ENCODE measurements at regions not wholly inside any gene's neighbourhood (a gene's known extent, or its start where the extent isn't known, plus 50 kb on each side); places are given as distances from the start of the nearest gene placed in this dataset.

- no peaks in the 10 kb centered on the region for H3K36me3 ChIP-seq
- no peak for ATAC-seq
- no peaks in the 10 kb centered on the region for H3K4me1 ChIP-seq
- no peaks in the 10 kb centered on the region for H3K27me3 ChIP-seq
- H3K4me3 ChIP-seq = no peak overlapping the region
- H3K27ac ChIP-seq = no peak overlapping the region
- TF ChIP-seq, protein P1, sequence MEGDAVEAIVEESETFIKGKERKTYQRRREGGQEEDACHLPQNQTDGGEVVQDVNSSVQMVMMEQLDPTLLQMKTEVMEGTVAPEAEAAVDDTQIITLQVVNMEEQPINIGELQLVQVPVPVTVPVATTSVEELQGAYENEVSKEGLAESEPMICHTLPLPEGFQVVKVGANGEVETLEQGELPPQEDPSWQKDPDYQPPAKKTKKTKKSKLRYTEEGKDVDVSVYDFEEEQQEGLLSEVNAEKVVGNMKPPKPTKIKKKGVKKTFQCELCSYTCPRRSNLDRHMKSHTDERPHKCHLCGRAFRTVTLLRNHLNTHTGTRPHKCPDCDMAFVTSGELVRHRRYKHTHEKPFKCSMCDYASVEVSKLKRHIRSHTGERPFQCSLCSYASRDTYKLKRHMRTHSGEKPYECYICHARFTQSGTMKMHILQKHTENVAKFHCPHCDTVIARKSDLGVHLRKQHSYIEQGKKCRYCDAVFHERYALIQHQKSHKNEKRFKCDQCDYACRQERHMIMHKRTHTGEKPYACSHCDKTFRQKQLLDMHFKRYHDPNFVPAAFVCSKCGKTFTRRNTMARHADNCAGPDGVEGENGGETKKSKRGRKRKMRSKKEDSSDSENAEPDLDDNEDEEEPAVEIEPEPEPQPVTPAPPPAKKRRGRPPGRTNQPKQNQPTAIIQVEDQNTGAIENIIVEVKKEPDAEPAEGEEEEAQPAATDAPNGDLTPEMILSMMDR (IDR thresholded peaks at IDR 0.05) = no peak
- no peak for TF ChIP-seq POLR2AphosphoS5 (IDR thresholded peaks at IDR 0.05)
- no peak for TF ChIP-seq EP300 (IDR thresholded peaks at IDR 0.05)
- TF ChIP-seq POLR2A (IDR thresholded peaks at IDR 0.05) = no peak
- WGBS, 2 donors (ENCODE audit: low coverage in 1 of 2) = 33 to 52% methylated on average over 1 to 5 of the region's 6 CpGs
- peaks cover 0 to 3% (median 0%) of the 10 kb centered on the region in 3 donors for H3K9me3 ChIP-seq
Measured at GRCh38 chr14:98634043-98634820, 637.8 kb downstream of the BCL11B start.

DNA sequence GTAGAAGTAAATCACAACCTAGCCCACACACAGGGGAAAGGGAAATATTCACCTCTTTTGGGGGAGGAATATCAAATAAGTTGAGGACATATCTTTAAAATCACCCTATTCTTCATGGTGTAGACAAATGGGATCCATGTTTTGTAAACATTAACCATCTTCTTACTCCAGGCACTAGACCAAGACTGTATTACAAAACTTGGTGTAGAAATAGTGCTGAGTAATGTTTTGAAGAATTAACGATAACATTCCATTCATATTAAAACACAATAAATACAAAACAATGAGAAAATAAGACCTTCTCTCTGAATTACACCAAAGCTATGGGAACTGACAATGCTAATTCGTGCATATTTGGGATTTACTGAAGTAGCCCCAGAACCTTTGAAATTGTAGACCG, 633.6 kb downstream of the BCL11B start:
- TF ChIP-seq POLR2AphosphoS5 (IDR thresholded peaks at IDR 0.05) = no peak
- TF ChIP-seq, protein P1 (IDR thresholded peaks at IDR 0.05) = no peak
- no peak for TF ChIP-seq POLR2A (IDR thresholded peaks at IDR 0.05)
- TF ChIP-seq EP300 (IDR thresholded peaks at IDR 0.05) = no peak
- Histone ChIP-seq H3K9me3 (peaks cover 0 to 8% (median 0%) of the 10 kb centered on the region in 3 donors), H3K27ac (no peak overlapping the region), H3K4me1 (no peaks in the 10 kb centered on the region), H3K4me3 (no peak overlapping the region), H3K27me3 (no peaks in the 10 kb centered on the region), H3K36me3 (no peaks in the 10 kb centered on the region)
- no peak for ATAC-seq
- WGBS, 2 donors (ENCODE audit: low coverage in 1 of 2) = 90 to 91% methylated on average over 3 of the region's 3 CpGs

GRCh38 chr14:98647754-98648153, 624.2 kb downstream of the BCL11B start:
- TF ChIP-seq EP300 (IDR thresholded peaks at IDR 0.05) (no peak), POLR2A (IDR thresholded peaks at IDR 0.05) (no peak), POLR2AphosphoS5 (IDR thresholded peaks at IDR 0.05) (no peak)
- TF ChIP-seq, protein P1 (IDR thresholded peaks at IDR 0.05) = no peak
- Histone ChIP-seq H3K27me3 (no peaks in the 10 kb centered on the region), H3K9me3 (no peaks in the 10 kb centered on the region), H3K27ac (no peak overlapping the region), H3K4me3 (no peak overlapping the region), H3K4me1 (no peaks in the 10 kb centered on the region), H3K36me3 (no peaks in the 10 kb centered on the region)
- 67 to 73% methylated on average over 5 of the region's 5 CpGs for WGBS, 2 donors (ENCODE audit: low coverage in 1 of 2)
- no peak for ATAC-seq

- H3K36me3 ChIP-seq = no peaks in the 10 kb centered on the region
- no peaks in the 10 kb centered on the region for H3K4me1 ChIP-seq
- peaks cover 0 to 9% (median 0%) of the 10 kb centered on the region in 3 donors for H3K9me3 ChIP-seq
- H3K27ac ChIP-seq = no peak overlapping the region
- H3K4me3 ChIP-seq = no peak overlapping the region
- TF ChIP-seq, protein P1 (IDR thresholded peaks at IDR 0.05) = no peak
- TF ChIP-seq POLR2AphosphoS5 (IDR thresholded peaks at IDR 0.05) (no peak), EP300 (IDR thresholded peaks at IDR 0.05) (no peak), POLR2A (IDR thresholded peaks at IDR 0.05) (no peak)
- ATAC-seq = no peak
- 73% methylated on average over 3 of the region's 3 CpGs; no CpG with 5 or more reads in 1 of the 2 donors for WGBS, 2 donors (ENCODE audit: low coverage in 1 of 2)
- no peaks in the 10 kb centered on the region for H3K27me3 ChIP-seq
Measured at GRCh38 chr14:98651037-98651436, 621.0 kb downstream of the BCL11B start.

DNA sequence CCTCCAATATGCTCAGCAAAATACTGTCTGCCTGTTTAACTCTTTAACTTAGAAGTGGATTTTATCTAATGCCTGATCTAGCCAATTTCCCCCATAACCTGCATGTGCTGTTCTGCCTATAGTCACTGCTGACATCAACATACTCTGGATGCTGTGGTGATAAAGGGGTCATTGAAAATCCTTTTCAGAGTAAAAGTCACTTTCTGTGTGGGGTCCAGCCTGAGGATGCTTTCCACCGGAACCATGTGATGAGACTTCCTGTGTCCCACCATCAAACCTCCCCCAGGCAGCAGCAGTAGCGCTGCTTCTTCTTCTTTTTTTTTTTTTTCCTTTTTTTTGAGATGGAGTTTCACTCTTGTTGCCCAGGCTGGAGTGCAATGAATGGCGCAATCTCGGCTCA, 607.0 kb downstream of the BCL11B start:
- ATAC-seq = no peak
- TF ChIP-seq POLR2AphosphoS5 (IDR thresholded peaks at IDR 0.05) (no peak), EP300 (IDR thresholded peaks at IDR 0.05) (no peak), POLR2A (IDR thresholded peaks at IDR 0.05) (no peak)
- TF ChIP-seq, protein P1 (IDR thresholded peaks at IDR 0.05) = no peak
- Histone ChIP-seq H3K4me3 (no peak overlapping the region), H3K36me3 (no peaks in the 10 kb centered on the region), H3K27me3 (no peaks in the 10 kb centered on the region), H3K4me1 (no peaks in the 10 kb centered on the region), H3K9me3 (peaks cover 0 to 5% (median 0%) of the 10 kb centered on the region in 3 donors), H3K27ac (no peak overlapping the region)
- WGBS, 2 donors (ENCODE audit: low coverage in 1 of 2) = 76% methylated on average over 3 of the region's 4 CpGs; no CpG with 5 or more reads in 1 of the 2 donors
